Type B pancreatic cell (in vitro differentiated cells): ENCODE measurements at regions not wholly inside any gene's neighbourhood (a gene's known extent, or its start where the extent isn't known, plus 50 kb on each side); places are given as distances from the start of the nearest gene placed in this dataset.
"Not testable (repeated sequence)": the region's sequence is repeated elsewhere in the genome, so short reads cannot be mapped to it uniquely, and the experiment has no call there.

Experiments
- DNase-seq: peaks from one replicate; pipeline ENCODE4 v3.0.0; 2021; ENCODE audit warnings: mixed read lengths; ENCODE audit not compliant: unreplicated experiment; ENCODE audit errors: extremely low spot score
- H3K27ac Mint-ChIP-seq: 2 replicates; pipeline ENCODE4 v1.8.0; 2021; ENCODE audit warnings: mild to moderate bottlenecking, mixed read lengths
- H3K27me3 Mint-ChIP-seq: 2 replicates; pipeline ENCODE4 v1.8.0; 2021; ENCODE audit warnings: mixed read lengths
- H3K36me3 Mint-ChIP-seq: 2 replicates; pipeline ENCODE4 v1.8.0; 2021; ENCODE audit warnings: mixed read lengths
- H3K4me1 Mint-ChIP-seq: one replicate; pipeline ENCODE4 v1.8.0; 2021; ENCODE audit warnings: mixed read lengths; ENCODE audit not compliant: unreplicated experiment
- H3K4me3 Mint-ChIP-seq: 2 replicates; pipeline ENCODE4 v1.8.0; 2021; ENCODE audit warnings: mild to moderate bottlenecking, mixed read lengths
- H3K9me3 Mint-ChIP-seq: 2 replicates; pipeline ENCODE4 v1.8.0; 2021; ENCODE audit warnings: mixed read lengths
- TF ChIP-seq, protein P1 (sequence below): fragments of 200-600 bp; sonication (generic); conservative IDR thresholded peaks from 2 replicates; pipeline ENCODE4 v1.5.0; 2021; ENCODE audit warnings: antibody characterized with exemption, mild to moderate bottlenecking

DNA sequence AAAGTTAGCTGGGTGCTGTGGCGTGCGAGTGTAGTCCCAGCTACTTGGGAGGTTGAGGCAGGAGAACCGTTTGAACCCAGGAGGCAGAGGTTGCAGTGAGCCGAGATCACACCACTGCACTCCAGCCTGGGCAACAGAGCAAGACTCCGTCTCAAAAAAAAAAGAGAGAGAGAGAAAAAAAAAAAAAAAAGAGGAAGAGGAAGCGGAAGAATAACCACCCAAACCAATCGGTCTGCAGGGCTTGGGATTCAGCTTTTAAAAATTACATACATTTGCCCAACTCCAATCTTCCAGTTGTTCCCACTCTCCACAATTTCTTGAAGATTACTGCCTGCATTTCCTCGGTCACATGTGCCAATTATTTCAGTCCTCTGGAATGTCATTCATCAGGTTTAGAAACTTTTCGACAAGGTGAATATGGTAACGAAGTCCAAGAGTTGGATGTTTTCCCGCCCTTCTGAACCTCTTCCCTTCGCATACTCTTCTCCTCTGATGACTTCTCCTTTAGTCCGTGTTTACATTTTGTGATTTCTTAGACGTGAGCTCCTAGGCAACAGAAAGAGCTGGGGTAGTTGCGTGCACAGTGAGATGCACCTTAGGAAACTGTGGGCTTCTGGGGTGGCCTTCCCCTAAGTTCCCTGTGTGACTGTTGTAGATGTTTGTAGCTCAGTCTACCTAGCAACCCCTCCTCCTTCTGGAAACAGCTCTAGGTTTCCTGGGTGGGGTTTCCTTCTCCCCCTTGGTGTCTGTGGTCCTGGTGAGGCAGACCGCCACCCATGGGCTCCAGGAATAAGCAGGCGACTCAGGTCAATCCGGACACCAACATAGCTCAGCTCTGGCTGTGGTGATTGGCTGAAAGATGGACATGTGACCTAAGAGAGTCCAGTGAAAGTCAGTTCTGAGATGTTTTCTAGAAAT is 63.0 kb upstream of the NCOA3 start:
- Mint-ChIP-seq H3K4me3 (peak overlapping the region; percentile 17), H3K9me3 (no peaks in the 10 kb centered on the region), H3K27ac (peak overlapping the region; percentile 84), H3K27me3 (no peaks in the 10 kb centered on the region), H3K4me1 (peaks cover 13% of the 10 kb centered on the region), H3K36me3 (no peaks in the 10 kb centered on the region)
- DNase-seq, result no peak
- TF ChIP-seq, protein P1, sequence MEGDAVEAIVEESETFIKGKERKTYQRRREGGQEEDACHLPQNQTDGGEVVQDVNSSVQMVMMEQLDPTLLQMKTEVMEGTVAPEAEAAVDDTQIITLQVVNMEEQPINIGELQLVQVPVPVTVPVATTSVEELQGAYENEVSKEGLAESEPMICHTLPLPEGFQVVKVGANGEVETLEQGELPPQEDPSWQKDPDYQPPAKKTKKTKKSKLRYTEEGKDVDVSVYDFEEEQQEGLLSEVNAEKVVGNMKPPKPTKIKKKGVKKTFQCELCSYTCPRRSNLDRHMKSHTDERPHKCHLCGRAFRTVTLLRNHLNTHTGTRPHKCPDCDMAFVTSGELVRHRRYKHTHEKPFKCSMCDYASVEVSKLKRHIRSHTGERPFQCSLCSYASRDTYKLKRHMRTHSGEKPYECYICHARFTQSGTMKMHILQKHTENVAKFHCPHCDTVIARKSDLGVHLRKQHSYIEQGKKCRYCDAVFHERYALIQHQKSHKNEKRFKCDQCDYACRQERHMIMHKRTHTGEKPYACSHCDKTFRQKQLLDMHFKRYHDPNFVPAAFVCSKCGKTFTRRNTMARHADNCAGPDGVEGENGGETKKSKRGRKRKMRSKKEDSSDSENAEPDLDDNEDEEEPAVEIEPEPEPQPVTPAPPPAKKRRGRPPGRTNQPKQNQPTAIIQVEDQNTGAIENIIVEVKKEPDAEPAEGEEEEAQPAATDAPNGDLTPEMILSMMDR, result no peak

DNA sequence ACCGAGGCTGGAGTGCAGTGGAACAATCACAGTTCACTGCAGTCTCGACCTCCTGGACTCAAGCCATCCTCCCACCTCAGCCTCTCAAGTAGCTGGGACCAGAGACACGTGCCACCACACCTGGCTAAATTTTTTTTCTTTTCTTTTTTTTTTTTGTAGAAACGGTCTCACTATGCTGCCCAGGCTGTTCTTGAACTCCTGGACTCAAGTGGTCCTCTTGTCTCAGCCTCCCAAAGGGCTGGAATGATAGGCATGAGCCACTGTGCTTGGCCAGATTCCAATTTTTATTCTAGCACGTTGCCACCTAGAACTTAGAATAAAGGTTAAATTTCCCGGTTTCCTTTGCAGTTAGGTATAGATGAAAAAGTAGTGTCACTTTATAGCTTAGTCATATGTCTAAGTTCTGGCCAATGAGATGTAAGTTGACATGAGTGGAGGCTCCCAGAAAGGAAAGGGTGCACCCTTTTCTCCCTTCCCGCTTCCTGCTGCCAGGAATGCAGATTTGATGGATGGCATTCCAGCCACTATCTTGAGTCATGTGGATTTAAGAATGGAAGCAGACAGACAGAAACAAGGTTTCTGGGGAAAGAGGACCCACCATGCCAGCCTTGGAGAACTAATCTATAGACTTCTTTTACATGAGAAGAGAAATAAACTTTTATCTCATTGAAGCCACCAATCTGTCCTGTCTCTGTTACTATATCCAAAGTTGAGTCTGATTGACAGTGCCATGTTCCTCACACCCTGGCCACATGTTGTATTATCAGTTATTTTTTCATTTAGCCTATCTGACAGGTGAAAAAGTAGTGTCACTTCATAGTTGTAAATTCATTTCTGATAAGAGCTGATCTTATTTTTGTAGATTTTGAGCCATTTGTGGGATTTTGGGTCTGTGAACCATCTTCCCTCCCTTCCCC is 60.6 kb upstream of the NCOA3 start:
- TF ChIP-seq, protein P1, result no peak
- H3K9me3 Mint-ChIP-seq, result no peaks in the 10 kb centered on the region
- no peaks in the 10 kb centered on the region for H3K27me3 Mint-ChIP-seq
- DNase-seq, result no peak
- peaks cover 9% of the 10 kb centered on the region for H3K4me1 Mint-ChIP-seq
- no peak overlapping the region for H3K27ac Mint-ChIP-seq
- H3K36me3 Mint-ChIP-seq, result no peaks in the 10 kb centered on the region
- H3K4me3 Mint-ChIP-seq, result no peak overlapping the region

DNA sequence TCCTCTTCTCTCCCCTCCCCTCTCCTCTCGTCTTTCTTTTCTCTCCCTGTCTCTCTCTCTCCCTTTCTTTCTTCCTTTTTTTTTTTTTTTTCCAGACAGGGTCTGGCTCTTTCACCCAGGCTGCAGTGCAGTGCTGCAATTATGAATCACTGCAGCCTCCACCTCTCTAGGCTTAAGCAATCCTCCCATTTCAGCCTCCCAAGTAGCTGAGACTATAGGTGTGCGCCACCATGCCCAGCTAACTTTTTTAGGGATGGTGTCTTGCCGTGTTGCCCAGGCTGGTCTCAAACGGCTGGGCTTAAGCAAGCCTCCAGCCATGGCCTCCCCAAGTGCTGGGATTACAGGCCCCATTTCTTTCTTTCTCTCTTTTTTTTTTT is 59.9 kb upstream of the NCOA3 start:
- no peak for DNase-seq
- H3K27me3 Mint-ChIP-seq, result no peaks in the 10 kb centered on the region
- H3K4me3 Mint-ChIP-seq, result no peak overlapping the region
- H3K4me1 Mint-ChIP-seq, result peaks cover 9% of the 10 kb centered on the region
- H3K27ac Mint-ChIP-seq, result no peak overlapping the region
- H3K36me3 Mint-ChIP-seq, result no peaks in the 10 kb centered on the region
- H3K9me3 Mint-ChIP-seq, result no peaks in the 10 kb centered on the region
- TF ChIP-seq, protein P1, result no peak

DNA sequence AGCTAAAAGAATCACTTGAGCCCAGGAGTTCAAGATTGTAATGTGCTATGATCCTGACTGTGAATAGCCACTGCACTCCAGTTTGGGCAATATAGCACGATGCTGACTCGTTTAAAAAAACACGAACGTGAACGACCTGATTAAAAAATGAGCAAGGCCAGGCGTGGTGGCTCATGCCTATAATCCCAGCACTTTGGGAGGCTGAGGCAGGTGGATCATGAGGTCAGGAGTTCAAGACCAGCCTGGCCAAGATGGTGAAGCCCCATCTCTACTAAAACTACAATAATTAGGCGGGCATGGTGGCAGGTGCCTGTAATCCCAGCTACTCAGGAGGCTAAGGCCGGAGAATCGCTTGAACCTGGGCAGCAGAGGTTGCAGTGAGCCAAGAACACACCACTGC is 58.6 kb upstream of the NCOA3 start:
- not testable (repeated sequence) for H3K4me1 Mint-ChIP-seq, H3K27me3 Mint-ChIP-seq, H3K9me3 Mint-ChIP-seq, DNase-seq, H3K4me3 Mint-ChIP-seq, H3K36me3 Mint-ChIP-seq, H3K27ac Mint-ChIP-seq

DNA sequence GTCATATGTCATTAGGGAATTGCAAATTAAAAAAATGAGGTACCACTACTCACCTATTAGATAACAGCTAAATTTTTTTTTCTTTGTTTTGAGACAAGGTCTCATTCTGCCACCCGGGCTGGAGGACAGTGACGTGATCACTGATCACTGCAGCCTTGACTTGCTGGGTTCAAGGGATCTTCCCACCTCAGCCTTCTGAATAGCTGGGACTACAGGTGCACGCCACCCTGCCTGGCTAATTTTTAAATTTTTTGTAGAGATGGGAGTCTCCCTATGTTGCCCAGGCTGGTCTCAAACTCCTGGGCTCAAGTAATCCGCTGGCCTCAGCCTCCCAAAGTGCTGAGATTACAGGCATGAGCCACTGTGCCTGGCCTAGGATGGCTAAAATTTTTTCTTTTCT is 57.1 kb upstream of the NCOA3 start:
- DNase-seq, result no peak
- Mint-ChIP-seq H3K27me3 (no peaks in the 10 kb centered on the region), H3K27ac (no peak overlapping the region), H3K4me3 (no peak overlapping the region), H3K4me1 (peaks cover 4% of the 10 kb centered on the region), H3K9me3 (no peaks in the 10 kb centered on the region), H3K36me3 (no peaks in the 10 kb centered on the region)
- TF ChIP-seq, protein P1, result no peak

DNA sequence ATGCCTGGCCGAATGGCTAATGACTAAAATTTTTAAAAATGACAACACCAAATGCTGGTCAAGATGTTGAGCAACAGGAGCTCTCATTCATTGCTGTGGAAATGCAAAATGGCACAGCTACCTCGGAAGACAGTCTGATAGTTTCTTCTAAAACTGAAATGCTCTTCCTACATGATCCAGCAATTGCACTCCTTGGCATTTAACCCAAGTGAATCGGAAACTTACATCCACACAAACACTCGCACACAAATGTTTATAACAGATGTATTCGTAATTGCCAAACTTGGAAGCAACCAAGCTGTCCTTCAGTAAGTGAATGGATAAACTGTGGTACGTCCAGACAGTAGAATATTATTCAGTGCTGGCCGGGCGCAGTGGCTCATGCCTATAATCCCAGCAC is 56.4 kb upstream of the NCOA3 start:
- H3K4me3 Mint-ChIP-seq, result no peak overlapping the region
- peaks cover 4% of the 10 kb centered on the region for H3K4me1 Mint-ChIP-seq
- TF ChIP-seq, protein P1, result no peak
- H3K27ac Mint-ChIP-seq, result no peak overlapping the region
- DNase-seq, result no peak
- H3K36me3 Mint-ChIP-seq, result no peaks in the 10 kb centered on the region
- H3K9me3 Mint-ChIP-seq, result no peaks in the 10 kb centered on the region
- H3K27me3 Mint-ChIP-seq, result no peaks in the 10 kb centered on the region

DNA sequence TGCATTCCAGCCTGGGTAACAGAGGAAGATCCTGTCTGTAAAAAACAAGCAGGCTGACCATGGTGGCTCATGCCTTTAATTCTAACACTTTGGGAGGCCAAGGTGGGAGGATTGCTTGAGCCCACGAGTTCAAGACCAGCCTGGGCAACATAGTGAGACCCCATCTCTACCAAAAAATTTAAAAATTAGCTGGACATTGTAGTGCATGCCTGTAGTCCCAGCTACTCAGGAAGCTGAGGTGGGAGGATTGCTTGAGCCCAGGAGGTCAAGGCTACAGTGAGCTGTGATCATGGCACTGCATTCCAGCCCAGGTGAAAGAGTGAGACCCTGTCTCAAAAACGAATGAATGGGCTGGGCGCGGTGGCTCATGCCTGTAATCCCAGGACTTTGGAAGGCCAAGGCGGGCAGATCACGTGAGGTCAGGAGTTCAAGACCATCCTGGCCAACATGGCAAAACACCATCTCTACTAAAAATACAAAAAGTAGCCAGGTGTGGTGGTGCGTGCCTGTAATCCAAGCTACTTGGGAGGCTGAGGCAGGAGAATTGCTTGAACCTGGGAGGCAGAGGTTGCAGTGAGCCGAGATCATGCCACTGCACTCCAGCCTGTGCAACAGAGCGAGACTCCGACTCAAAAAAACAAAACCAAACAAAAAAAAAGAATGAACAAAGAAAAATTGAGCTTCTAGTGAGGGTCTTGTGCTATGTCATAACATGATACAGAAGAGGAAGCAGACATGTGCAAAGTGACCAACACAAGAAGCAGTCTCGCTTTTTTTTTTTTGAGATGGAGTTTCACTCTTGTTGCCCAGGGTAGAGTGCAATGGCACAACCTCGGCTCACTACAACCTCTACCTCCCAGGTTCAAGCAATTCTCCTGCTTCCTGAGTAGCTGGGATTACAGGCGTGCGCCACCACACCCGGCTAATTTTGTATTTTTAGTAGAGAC is 54.1 kb upstream of the NCOA3 start:
- not testable (repeated sequence) for DNase-seq, H3K4me1 Mint-ChIP-seq, H3K27ac Mint-ChIP-seq, H3K4me3 Mint-ChIP-seq, H3K36me3 Mint-ChIP-seq, H3K27me3 Mint-ChIP-seq, H3K9me3 Mint-ChIP-seq
